CD4-positive, alpha-beta T cell treated with Interleukin-4 for 4 hours (primary cell): ENCODE measurements at regions not wholly inside any gene's neighbourhood (a gene's known extent, or its start where the extent isn't known, plus 50 kb on each side); places are given as distances from the start of the nearest gene placed in this dataset.

Source experiments
- DNase-seq: peaks from one replicate; pipeline ENCODE4 v3.0.0-alpha.2; 2020

DNA sequence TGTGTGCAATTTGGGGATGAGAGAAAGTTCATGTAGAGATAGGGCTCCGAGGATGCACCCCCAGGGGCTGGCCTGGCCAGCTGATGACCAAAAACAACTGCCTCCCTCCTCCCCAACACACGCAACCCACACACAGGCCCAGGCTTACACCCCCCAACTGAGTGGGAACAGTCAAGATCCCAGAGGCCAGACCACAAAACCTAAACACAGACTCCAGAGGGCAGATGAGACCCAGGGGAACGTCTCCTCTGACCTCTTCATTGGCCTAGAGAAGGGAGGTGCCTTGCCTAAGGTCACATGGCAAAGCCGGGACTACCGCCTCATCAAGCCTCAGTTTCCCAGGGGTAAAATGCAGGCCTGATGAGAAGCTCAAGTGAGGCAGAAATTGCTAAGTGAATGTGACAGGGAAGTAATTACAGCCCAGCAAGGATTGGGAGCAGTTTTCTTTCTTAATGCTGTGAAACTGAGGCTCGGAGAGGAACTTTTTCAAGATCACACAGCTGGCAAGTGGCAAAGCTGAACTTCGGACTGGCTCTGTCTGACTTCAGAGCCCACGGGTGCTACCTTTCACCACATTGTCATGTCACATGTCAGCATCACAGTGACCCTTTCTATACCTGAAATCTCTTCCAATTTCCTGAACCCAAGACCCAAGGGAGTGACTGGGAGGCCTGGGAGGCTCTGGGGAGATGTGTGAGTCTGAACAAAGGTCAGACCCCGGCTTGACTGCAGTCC lies 69.9 kb upstream of the WNT11 start:
- DNase-seq: no peak

DNA sequence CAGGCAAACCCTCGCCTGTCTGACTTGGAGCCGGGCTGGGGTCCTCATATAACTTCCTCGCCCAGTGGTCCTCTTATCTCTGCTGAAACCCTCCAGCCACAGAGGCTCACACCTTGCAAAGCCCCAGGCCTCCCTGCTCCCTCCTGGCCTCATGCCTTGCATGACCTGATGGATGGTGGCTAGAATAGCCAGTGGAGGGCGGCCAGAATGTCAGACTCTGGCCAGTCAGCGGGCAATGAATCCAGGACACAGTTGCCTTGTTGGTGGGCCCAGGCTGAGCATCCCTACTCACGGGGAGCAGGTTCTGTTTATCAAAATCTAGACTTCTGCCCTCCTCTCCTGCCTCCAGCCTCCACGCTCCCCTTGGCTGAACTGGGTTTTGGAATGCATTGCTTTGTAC lies 69.1 kb upstream of the WNT11 start:
- DNase-seq: no peak

DNA sequence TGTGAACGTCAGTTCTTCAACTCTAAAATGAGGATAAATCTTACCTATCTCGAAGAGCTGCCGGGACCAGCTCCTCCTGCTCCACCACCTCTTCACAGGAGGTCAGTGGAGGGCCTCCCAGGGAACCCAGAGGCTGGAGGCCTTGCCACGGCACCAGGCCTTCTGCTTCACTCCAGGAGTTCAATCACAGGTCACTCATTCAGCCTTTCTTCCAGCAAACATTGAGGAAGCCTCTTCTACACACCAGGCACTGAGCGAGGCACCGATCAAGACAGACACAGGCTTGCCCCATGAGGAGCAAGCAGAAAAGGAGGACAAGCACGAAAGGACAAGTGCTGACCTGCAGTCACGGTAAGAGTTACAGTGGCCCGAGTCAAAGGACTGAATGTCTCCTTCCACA lies 64.8 kb upstream of the WNT11 start:
- no peak for DNase-seq

DNA sequence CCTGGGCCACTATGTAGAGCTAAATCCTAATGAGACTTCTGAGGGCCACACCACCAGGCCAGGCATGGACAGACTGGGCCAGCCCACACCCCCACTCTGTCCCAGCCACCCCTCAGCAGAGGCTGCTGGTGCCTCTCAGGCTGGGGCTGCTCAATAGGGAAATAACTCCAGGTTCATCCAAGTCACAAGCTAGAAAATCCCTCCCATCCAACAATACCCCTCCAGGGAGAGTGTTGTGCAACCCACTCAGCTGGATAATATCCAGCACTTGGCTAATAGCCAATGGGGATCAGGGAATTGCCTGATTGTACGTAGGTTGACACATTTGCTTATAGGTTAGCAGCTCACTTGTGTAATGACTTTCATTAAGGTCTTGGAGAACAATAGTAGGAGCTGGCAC lies 64.1 kb upstream of the WNT11 start:
- no peak for DNase-seq

DNA sequence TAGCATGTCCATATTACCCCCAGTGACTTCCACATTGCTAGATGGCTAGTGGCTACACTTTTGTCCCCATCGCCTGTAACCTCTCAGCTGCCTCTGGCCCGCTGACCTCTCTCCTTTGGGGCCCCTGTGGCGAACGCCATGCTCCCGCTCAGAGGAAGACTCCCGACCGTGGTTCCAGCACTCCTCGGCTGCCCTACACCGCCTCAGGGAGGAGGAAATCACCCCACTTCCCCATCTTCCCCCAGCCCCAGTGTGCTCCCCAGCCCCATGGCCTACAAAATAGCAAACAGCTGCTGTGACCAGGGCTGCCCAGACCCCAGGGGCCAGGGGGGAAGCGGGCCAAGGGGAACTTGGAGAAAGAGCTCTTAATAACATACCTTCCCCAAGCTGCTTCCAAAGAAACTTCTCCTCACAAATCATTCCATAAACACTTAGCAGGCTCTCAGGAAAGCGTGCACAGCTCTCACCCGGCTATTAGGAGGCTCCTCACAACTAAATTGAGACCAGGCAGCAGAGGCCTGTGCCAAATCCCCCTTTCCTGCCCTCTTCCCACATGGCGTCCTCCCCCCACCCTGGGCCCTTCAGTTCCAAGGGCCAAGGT lies 63.5 kb upstream of the WNT11 start:
- DNase-seq: no peak

DNA sequence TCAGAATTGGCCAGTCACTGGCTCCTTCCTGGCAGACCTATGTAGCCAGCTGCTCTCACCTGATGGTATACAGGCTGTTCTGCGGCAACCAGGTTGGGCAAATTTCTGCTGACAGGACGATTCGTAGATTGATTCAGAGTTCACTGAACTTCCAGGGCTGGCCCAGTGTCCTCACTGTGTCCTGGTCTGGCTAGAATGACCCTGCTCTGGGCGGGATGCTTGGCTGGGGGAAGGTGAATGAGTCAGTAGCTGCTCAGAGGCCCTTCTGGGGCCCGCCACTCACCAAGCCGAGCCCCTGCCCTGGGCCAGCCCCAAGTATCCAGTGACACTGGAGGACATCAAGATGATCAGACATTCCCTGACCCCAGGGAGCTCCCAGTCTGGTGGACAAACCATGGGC lies 62.9 kb upstream of the WNT11 start:
- DNase-seq: no peak

DNA sequence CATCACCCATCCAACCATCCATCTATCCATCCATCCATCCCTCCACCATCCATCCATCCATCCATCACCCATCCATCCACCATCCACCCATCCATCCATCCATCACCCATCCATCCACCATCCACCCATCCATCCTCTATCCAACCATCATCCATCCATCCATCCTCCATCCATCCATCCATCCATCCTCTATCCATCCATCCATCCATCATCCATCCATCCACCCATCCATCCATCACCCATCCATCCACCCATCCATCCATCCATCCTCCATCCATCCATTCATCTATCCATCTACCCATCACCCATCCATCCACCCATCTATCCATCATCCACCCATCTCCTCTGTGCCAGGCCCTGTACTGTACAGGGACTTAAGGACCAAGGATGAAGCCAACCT lies 62.2 kb upstream of the WNT11 start:
- DNase-seq: no peak

DNA sequence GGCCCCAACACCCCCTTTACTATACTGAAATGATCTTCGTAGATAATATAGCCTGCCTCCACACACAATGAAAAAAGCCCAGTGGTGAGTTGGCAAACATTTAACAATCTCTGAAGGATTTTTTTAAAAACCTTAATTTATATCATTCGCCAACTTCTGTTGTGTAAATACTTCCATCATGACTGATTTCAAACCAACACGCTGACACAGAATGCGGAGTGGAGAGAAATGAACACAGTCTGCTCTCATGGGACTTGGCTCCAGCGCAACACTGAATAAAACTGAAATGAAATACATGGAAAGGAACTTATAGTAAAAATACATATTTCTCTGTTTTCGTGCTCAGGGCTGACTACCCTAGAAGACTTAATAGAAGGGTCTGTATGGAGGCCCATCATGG lies 61.3 kb upstream of the WNT11 start:
- no peak for DNase-seq

DNA sequence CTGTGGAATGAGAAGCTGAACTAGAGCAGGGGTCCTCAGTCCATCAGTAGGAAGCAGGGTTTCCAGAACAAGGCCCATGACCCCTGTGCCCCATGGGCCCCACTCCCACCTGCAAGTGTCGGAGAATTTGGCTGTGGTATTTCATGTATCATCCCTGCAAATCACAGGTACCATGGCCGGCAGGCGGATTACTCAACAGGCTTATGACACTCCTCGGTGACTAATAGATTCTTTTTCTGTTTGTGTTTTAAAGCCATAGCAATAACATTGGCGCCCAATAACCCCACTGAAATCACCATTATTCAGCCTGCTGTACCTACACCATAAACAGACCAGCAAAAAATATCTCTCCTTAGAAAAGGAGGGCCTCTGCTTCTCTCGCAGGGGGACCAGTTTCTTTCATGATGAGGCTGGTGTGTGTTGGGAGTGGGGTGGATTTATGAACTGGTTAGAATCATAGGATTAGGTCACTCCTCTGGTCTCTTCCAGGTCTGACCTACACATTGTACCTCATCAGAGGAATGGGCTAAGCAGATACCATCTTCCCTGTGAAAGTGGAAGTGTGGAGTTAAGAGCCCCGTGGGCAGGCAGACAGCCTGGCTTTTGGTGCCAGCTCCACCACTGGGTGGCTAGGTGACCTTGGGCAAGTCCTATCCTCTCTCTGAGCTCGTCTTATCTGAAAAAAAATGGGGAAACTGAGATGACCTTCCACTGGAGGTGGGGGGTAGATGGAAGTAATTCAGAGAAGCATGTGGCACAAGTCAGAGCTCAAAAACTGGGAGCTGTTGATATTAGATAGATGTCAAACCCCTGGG lies 60.2 kb upstream of the WNT11 start:
- no peak for DNase-seq

DNA sequence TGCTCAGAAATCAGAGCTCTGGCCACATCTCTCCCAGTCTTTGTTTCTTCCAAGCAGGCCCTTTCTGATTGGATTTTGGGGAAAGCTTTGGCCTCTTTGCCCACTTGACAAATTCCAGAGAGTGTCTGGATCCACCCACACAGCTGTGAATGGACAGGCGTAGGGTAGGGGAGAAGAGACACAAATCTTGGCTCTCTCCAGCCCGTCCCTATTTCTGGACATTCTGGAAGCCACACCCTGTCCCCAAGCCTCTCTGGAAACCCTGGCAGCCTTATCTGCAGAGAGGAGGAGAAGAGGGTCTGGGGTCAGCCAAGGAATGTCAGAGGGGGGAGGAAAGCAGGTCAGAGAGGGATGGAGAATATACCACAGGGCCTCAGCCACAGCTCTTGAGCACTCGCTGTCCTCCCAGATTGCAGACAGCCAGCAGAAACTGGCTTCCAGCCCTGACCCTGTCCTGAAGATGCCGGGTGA lies 59.5 kb upstream of the WNT11 start:
- no peak for DNase-seq

DNA sequence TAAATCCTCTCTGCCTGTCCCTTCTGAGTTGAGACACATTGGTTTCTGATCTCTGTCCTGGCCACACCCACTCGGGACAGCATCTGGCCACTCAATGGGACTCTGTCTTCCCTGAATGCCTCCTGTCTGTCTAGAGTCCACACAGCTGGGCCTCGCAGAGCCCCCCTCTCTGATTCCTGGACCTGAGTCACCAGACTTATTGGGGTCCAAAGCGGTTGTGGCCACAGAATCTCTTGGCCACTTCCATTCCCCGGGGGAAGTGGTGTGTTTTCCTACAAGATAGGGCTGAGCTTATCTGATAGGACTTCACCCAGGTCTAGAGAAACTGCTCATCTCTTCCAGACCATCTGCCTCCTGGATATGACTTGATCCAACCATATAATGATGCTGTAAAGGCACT lies 57.4 kb upstream of the WNT11 start:
- no peak for DNase-seq

DNA sequence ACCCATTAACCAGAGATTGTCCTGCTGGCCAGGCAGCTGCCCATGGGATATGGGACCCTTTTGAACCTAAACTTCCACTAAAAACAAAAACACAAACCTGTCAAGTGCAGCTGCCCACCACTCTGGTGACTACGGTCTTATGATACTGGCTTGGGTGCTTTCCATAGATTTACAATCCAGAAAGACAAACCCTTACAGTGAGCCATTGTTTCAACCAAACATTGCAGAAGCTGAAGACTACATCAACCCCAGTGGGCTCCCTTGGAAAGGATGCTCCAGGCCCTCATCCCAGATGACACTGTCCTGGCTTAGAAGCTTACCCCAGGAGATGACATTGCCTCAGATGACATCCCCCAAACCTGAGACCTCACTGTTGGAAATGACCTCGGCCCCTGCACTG lies 56.9 kb upstream of the WNT11 start:
- no peak for DNase-seq

DNA sequence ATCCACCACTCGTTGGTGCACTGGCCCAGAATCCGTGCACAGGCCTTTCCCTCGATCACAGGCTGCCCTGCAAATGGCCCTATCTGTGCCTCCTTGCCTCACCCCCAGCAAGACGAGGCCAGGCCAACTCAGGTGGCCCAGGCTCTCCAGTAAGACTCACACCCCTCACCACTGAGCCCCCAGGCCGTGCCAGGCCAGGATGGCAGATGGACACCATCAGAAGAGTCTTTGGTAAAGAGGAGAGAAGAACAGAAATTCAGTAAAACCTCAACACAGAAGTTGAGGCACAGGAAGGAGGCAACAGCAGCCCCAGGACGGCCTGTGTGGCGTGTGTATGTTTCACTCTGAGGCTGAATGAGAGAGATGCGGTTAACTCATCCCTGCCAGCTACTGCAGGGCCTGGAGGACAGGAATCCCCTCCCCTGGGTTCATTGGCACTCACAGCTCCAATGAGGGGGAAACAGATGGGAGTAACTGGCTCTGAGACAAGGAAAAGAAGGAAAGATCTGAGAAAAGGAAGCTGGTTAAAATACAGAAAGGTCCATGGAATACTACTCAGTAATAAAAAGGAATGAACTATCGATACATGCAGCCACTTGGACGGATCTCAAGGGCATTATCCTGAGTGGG lies 54.1 kb upstream of the WNT11 start:
- no peak for DNase-seq

DNA sequence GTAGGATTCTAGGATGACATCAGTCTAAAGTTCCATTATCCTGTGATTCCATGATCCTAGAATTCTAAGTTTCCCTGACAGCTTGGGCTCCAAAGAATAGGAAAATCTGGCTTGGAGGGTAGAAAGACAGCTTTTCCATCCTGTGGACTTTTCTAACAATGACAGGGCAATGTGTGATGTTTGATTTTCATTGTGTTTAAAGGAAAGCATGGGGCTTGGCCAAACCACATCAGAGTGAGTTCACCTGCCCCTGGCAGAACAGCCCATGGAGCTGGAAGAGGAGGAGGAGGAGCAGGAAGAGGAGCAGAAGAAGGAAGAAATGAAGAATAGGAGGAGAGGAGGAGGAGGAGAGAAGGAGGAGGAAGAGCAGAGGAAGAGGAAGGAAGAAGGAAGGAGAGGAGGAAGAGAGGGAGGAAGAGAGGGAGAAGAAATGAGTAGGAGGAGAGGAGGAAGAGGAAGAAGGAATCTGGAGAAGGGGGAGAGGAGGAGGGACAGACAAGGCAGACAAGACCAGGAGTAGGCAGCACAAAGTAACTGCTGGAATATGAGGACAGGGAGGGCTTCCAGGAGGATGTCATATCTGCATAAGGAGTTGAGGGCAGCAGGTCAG lies 53.1 kb upstream of the WNT11 start:
- no peak for DNase-seq

DNA sequence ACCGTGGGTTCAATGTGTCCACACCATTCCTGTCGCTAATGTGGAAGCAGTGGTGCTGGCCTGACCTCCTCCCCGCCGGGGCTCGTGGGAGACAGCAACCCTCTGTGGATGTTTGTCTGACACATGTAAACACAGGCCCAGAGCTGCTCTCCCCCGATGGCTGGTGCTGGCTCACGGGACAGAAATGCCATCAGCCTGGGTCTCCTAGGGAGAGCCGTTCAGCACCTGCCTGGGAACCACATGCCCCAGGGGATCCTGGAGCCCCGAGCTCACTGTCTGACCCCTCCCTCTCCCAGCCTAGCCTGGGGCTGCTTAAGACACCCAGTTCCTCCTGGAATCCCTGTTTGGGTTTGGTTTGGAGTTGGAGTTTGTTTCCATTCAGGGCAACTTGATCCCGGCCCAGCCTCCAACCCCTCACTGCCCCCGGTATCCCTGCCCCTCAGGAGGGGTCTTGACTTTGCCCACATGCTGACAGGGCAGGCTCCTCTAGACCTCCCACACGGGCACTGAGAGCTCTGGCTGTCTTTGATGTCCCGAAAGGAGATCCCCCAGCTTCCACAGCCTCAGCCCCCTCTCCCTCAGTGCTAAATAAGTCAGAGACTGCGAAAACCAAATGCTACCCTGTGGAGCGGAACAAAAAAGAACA lies 50.9 kb upstream of the WNT11 start:
- DNase-seq: no peak

DNA sequence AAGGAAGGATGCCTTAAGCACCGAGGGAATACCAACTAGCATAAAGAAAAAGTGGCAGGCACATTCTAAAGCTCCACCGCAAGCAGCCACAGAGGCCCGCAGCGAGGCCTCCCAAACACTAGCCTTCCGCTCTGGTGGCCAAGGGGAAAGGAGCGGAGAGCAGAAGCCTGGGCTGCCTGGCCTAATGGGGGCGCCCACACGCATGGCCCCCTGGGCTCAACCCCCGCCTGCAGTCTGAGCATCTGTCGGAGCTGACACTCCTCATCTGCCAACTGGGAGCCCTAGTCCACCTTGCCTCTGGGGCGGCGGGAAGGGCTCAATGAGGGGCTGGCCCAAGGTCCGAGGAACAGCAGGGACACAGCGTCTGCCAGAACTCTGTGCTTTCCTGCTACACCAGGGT lies 50.1 kb upstream of the WNT11 start:
- no peak for DNase-seq
